Stimulated activated naive CD8-positive, alpha-beta T cell treated with anti-CD3 and anti-CD28 coated beads, Interleukin-15, amount 100 ng/mL, for 72 hours (primary cell): ENCODE measurements at regions not wholly inside any gene's neighbourhood (a gene's known extent, or its start where the extent isn't known, plus 50 kb on each side); places are given as distances from the start of the nearest gene placed in this dataset.
"Not testable (repeated sequence)": the region's sequence is repeated elsewhere in the genome, so short reads cannot be mapped to it uniquely, and the experiment has no call there.

Source experiments
- ATAC-seq: fragments of 150-1000 bp; cut with Tn5 transposase; 2 replicates; pipeline ENCODE4 v1.10.0; 2021; ENCODE audit warnings: mild to moderate bottlenecking, moderate library complexity
- DNase-seq, 2 donors: peaks; one replicate each; pipeline ENCODE4 v3.0.0; 2021 to 2022
- H3K27ac Mint-ChIP-seq, 2 donors: one replicate each; pipeline ENCODE4 v1.8.0; 2022; ENCODE audit warnings: mild to moderate bottlenecking in 2 of 2, mixed read lengths in 2 of 2, moderate library complexity in 2 of 2
- H3K27me3 Mint-ChIP-seq: one replicate; pipeline ENCODE4 v1.8.0; 2022; ENCODE audit warnings: mixed read lengths
- H3K4me1 Mint-ChIP-seq: one replicate; pipeline ENCODE4 v1.8.0; 2022; ENCODE audit warnings: mild to moderate bottlenecking, mixed read lengths
- H3K4me3 Mint-ChIP-seq, 2 donors: one replicate each; pipeline ENCODE4 v1.8.0; 2022; ENCODE audit warnings: mild to moderate bottlenecking in 2 of 2, mixed read lengths in 2 of 2, moderate library complexity in 1 of 2
- H3K9me3 Mint-ChIP-seq, 2 donors: one replicate each; pipeline ENCODE4 v1.8.0; 2022; ENCODE audit warnings: mixed read lengths in 2 of 2

DNA sequence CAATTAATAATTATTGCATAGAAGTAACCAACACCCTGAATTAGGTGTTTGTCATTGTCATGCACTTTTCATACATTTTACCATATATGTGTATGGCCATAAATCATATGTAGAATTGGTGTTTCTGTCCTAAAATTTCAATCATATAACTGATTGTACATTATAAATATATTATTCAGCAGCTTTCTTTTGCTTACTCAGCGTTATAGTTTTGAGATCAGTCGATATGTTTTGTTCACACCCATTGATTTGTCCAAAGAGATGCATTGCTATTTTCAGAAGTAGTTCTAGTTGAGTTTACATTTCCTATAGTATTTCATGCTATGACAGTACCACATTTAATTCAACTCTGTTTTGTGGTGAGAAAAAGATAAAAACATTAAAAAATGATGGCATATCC lies 50.5 kb upstream of the PARP4 start:
- DNase-seq: no peak
- Mint-ChIP-seq H3K4me3 (no peak overlapping the region), H3K27me3 (peaks cover 30% of the 10 kb centered on the region), H3K27ac (no peak overlapping the region), H3K9me3 (no peaks in the 10 kb centered on the region), H3K4me1 (peaks cover 14% of the 10 kb centered on the region)
- ATAC-seq: no peak

DNA sequence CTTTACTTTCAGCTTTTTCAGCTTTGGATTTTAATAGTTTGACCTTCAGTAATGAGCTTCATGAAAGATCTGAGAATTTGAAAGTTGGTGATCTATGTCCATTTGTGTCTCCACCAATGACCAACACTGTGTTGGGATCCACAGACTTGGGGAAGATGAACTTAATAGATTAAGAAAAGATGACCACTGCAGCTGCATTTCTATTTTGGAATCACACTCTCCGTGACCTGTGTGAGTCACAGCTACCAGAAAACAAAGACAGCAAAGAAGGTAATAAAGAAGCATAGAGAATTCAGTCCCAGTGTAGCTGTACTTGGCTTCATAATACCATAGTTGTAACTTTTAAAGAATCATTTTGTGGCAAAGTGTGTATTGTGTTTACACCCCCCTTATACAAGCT lies 51.4 kb upstream of the PARP4 start:
- H3K27ac Mint-ChIP-seq, H3K4me3 Mint-ChIP-seq, H3K9me3 Mint-ChIP-seq, DNase-seq, ATAC-seq: not testable (repeated sequence)
- Mint-ChIP-seq H3K27me3 (peaks cover 23% of the 10 kb centered on the region), H3K4me1 (peaks cover 13% of the 10 kb centered on the region)

DNA sequence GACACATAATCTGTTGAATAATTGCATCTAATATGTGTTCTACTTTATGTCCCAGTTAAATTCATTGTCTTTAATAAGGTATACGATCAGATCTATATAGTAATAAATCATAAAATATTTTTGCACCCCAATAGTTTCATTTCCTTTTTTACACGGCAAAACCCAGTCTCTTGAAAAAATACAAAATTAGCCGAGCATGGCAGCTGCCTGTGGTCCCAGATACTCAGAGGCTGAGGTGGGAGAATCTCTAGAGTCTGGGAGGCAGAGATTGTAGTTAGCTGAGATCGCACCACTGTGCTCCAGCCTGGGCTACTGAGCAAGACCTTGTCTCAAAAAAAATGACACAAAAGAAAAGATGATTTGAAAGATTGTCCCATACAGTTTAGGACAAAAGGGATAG lies 52.3 kb upstream of the PARP4 start:
- Mint-ChIP-seq H3K4me3 (no peak overlapping the region), H3K27me3 (peaks cover 20% of the 10 kb centered on the region), H3K27ac (peak overlapping the region in 1 of 2 donors; percentile 75), H3K4me1 (peaks cover 4% of the 10 kb centered on the region), H3K9me3 (no peaks in the 10 kb centered on the region)
- ATAC-seq (no peak), DNase-seq (no peak)

DNA sequence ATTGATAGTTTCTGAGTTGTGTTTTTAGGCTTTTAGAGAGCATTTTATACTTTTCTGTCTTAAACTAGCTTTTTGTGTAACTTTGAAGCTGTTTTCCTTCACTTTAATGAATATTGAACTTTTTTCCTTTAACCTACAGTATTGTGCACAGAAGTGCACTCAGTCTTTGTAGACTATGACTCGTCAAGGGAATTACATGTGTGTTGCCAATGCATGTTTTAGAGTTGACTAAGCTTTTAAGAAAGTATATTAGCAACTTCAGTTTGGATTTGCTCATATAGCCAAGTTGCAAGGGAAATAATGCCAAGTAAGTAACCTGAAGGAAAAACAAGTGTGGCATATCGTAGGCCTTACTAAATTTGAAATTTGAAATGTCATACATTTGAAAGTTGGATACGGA lies 55.0 kb upstream of the PARP4 start:
- not testable (repeated sequence) for DNase-seq, H3K27ac Mint-ChIP-seq, H3K4me3 Mint-ChIP-seq, H3K9me3 Mint-ChIP-seq, H3K4me1 Mint-ChIP-seq, ATAC-seq
- peaks cover 16% of the 10 kb centered on the region for H3K27me3 Mint-ChIP-seq

DNA sequence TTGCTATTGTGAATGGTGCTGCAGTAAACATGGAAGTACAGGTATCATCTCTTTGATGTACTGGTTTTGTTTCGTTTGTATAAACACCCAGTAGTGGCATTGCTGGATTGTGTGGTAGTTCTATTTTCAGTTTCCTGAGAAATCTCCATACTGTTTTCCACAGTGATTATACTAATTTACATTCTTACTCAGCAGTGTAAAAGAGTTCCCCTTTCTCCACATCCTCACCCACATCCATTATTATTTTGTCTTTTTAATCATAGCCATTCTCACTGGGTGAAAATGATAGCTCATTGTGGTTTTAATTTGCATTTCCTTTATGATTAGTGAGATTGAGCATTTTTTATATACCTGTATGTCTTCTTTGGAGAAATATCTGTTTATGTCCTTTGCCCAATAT lies 62.3 kb upstream of the PARP4 start:
- H3K4me1 Mint-ChIP-seq: peaks cover 15% of the 10 kb centered on the region
- ATAC-seq (peak; percentile 85), DNase-seq (no peak)
- H3K9me3 Mint-ChIP-seq: peaks cover 7 to 14% of the 10 kb centered on the region in 2 donors
- H3K27ac Mint-ChIP-seq: no peak overlapping the region
- H3K27me3 Mint-ChIP-seq: peaks cover 2% of the 10 kb centered on the region
- no peak overlapping the region for H3K4me3 Mint-ChIP-seq

DNA sequence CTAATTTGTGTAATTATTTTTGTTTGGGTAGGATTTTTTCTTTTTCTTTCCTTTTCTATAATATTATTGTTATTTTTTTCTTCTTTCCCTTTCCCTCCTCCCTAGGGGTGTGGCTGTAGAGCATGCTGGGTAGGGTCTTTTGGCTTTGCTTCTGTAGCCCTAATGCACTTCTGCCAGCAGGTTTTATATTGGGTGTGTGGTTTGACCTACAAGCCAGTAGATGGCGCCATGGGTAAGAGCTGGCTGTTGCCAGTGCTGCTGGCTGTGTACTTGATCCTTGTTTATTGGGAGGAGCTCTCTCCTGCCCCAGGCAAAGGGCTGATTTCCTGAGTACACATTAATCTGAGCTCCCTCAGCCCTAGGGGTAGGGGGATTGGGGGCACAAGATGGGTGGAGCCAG lies 67.7 kb upstream of the PARP4 start:
- H3K27ac Mint-ChIP-seq, ATAC-seq, H3K27me3 Mint-ChIP-seq: not testable (repeated sequence)
- peak in 1 of 2 donors; percentile 37 for DNase-seq
- Mint-ChIP-seq H3K4me1 (peaks cover 21% of the 10 kb centered on the region), H3K4me3 (peak overlapping the region in 1 of 2 donors; percentile 26), H3K9me3 (peaks cover 7 to 11% of the 10 kb centered on the region in 2 donors)

DNA sequence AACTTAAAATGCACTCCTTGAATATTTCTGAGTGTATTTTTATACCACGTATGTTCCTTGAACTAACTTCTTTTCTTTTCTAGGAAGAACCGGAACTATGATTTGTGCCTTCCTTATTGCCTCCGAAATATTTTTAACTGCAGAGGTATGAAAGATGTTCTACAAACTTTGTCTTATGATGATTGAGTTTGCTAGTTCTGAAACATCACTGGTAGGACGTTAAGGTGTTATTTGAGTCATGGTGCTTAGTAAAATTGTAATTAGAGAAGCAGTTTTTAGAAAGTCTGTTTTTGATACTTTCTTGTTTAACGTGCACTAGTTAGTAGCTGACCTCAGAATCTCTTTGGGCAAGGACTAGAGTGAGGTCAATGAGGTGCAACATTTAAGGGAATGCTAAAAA lies 69.0 kb upstream of the PARP4 start:
- peaks cover 14% of the 10 kb centered on the region for H3K4me1 Mint-ChIP-seq
- not testable (repeated sequence) for H3K27me3 Mint-ChIP-seq, ATAC-seq, H3K9me3 Mint-ChIP-seq, H3K4me3 Mint-ChIP-seq, DNase-seq, H3K27ac Mint-ChIP-seq

DNA sequence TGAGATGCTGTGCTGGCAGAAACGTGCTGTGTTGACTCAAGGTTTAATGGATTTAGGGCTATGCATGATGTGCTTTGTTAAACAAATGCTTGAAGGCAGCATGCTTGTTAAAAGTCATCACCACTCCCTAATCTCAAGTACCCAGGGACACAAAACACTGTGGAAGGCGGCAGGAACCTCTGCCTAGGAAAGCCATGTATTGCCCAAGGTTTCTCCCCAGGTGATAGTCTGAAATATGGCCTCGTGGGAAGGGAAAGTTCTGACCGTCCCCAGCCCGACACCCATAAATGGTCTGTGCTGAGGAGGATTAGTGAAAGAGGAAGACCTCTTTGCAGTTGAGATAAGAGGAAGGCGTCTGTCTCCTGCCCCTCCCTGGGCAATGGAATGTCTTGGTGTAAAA lies 79.1 kb upstream of the PARP4 start:
- not testable (repeated sequence) for ATAC-seq, H3K4me3 Mint-ChIP-seq, H3K27me3 Mint-ChIP-seq, H3K4me1 Mint-ChIP-seq, DNase-seq, H3K27ac Mint-ChIP-seq, H3K9me3 Mint-ChIP-seq

DNA sequence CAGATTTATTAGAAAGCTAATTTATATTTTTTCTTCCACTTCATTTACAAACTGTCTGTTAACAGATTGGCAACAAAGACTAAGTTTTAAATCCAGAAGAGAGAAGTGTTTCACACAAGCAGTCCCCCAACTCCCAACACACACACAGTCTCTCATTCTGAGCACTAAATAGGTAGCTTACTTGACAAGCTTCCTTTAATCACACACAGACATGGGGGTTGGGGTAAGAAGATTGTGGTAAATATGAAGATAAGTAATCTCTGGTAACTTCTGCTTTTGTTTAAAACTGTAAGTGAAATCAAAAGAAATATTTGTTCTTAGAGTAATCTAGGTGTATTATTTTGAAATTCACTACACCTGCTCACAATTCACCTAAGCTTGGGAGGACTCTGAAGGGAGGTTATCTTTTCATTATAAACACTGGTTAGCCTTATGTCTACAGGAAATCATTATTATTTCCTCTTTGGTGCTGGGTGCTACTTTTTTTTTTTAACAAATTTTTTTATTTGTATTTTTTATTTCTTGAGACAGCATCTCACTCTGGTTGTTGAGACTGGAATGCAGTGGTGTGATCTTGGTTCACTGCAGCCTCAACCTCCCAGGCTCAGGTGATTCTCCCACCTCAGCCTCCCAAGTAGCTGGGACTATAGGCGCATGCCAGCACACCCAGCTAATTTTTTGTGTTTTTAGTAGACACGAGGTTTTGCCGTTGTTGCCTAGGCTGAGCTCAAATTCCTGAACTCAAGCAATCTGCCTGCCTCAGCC lies 82.1 kb upstream of the ATP12A start:
- peaks cover 64% of the 10 kb centered on the region for H3K4me1 Mint-ChIP-seq
- peak overlapping the region in 1 of 2 donors; percentile 80 for H3K27ac Mint-ChIP-seq
- not testable (repeated sequence) for ATAC-seq, H3K27me3 Mint-ChIP-seq, DNase-seq, H3K4me3 Mint-ChIP-seq
- H3K9me3 Mint-ChIP-seq: peaks cover 5 to 12% of the 10 kb centered on the region in 2 donors

DNA sequence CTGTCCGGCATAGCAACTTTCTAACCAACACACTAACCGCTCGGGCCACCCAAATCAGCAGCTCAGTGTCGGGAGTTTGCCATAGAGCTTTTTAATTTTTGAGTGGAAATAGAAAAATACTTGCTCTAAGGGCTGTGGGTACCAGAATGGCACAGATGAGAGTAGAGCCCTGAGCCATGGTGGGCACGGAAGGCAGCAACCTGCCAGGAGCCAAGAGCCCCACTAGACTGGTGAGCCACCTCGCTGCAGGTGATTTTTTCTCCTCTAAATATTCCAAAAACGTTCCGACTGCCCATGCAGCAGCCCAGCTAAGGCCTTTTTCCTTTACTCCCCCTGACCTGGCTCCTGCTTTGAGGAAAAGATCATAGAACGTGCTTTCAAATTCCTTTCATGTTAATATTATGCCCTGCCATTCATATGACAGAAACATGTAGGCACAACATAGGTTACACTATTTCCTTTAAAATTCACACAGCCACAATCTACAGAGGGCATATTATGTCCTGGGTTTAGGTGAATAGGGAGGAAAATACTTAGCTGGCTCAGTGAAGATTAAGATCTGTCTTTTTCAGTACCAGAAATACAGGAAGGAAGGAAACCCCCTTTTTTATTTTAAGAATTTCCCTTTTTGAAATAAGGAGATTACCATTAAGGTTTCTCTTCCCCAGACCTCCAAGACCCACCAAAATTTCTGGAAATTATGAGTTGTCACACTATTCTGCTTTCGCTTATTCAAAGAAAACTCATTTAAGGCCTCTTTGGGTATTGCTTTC lies 81.0 kb upstream of the ATP12A start:
- not testable (repeated sequence) for DNase-seq, H3K27me3 Mint-ChIP-seq
- Mint-ChIP-seq H3K27ac (peak overlapping the region; percentile 67 to 92), H3K4me3 (peak overlapping the region; percentile 45 to 68), H3K9me3 (peaks cover 15 to 16% of the 10 kb centered on the region in 2 donors), H3K4me1 (peaks cover 66% of the 10 kb centered on the region)
- ATAC-seq: peak; percentile 53

DNA sequence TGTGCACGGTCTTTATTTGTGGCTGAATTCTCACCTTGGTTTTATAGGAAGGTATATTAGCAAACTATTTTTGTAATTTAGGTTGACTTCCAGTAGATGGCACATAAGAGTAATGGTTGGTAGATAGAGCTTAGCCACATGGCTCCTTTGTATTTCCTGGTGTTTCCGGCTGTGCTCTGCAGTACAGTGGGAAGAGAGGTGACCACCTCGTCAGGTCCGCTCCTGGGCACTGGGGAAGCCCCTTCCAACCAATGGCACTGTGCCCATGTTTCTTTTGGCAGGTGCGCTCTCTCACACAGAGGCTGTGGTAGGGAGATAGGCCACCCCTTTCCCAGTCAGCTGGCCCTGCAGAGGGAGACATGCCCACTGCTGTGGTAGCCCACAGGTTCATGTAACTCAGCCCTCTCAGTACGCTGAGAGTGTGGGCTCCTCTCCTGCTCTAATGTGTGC lies 74.3 kb upstream of the ATP12A start:
- Mint-ChIP-seq H3K9me3 (peaks cover 19 to 22% of the 10 kb centered on the region in 2 donors), H3K27me3 (no peaks in the 10 kb centered on the region), H3K27ac (peak overlapping the region in 1 of 2 donors; percentile 64), H3K4me3 (no peak overlapping the region), H3K4me1 (peaks cover 45% of the 10 kb centered on the region)
- no peak for DNase-seq
- ATAC-seq: no peak

DNA sequence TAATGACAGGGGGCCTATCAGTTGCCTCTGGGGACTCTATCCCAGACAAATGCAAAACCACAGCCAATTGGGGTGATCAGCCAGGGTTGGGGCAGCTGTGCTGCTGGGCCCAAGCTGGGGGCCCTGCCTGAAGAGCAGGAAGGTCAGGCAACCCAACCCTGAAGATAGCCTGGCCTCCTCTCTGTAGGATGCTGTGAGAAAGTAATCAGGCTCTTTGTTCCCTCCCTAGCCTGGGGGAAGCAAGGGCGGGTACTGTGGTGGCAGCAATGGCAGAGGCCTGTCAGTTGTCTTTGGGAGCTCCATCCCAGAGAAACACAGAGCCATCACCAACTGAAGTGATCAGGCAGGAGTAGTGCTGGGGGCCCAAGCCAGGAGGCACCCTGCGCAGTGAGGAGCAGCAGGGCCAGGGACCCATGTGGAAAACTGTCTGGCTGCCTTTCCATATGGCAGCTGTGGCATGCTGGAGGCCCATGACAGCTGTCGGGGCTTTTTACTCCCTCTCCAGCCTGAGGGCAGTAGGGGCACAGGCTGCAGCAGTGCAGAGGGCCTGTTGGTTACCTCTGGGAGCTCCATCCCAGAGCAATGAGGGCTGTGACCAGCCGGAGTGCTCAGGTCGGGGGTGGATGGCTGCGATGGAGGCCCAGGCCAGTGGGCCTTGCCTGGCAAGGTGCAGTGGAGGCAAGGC lies 73.6 kb upstream of the ATP12A start:
- DNase-seq (no peak), ATAC-seq (no peak)
- Mint-ChIP-seq H3K4me3 (no peak overlapping the region), H3K4me1 (peaks cover 45% of the 10 kb centered on the region), H3K27me3 (no peaks in the 10 kb centered on the region), H3K27ac (peak overlapping the region in 1 of 2 donors; percentile 64), H3K9me3 (peaks cover 17 to 22% of the 10 kb centered on the region in 2 donors)

DNA sequence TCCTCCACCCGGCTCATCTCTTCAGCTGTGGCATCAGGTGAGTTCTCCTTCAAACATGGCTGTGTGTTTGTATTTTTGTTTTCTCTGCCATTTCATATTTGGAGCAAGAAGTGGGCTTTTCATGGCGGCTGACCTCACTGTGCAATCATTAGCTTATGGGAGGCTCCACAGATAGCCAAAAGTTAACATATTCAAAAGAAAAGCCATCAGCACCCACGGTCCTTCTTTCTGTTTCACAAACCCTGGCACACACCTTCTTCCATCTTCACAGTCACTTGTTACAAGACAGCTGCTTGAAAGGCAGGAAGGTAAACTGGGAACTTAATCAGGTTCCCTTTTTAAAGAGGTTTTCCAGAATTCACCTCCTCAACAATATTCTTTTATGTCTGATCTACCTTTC lies 69.3 kb upstream of the ATP12A start:
- Mint-ChIP-seq H3K4me3 (no peak overlapping the region), H3K4me1 (peaks cover 53% of the 10 kb centered on the region), H3K27me3 (no peaks in the 10 kb centered on the region), H3K27ac (peak overlapping the region in 1 of 2 donors; percentile 88), H3K9me3 (no peaks in the 10 kb centered on the region)
- DNase-seq (no peak), ATAC-seq (no peak)

DNA sequence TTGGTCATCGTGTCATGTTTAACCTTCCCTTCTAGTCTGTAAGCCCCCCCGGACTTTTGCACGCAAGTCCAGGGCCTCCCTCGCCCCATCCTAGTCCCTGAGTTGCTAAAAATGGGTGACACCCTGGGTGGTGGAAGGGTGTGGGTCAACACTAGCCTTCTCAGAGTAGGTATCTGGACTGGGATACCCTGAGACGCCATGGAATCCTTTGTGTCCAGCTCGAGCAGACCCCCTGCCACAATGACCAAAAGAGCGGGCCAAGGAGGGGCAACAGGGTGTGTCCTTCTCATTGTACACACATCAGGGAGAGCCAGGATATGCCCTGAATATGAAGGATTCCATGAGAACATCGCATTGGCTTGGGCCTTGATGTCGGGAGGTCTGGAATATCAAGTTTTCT lies 67.5 kb upstream of the ATP12A start:
- Mint-ChIP-seq H3K4me1 (peaks cover 62% of the 10 kb centered on the region), H3K4me3 (no peak overlapping the region), H3K9me3 (no peaks in the 10 kb centered on the region), H3K27ac (peak overlapping the region in 1 of 2 donors; percentile 33), H3K27me3 (no peaks in the 10 kb centered on the region)
- DNase-seq (no peak), ATAC-seq (no peak)

DNA sequence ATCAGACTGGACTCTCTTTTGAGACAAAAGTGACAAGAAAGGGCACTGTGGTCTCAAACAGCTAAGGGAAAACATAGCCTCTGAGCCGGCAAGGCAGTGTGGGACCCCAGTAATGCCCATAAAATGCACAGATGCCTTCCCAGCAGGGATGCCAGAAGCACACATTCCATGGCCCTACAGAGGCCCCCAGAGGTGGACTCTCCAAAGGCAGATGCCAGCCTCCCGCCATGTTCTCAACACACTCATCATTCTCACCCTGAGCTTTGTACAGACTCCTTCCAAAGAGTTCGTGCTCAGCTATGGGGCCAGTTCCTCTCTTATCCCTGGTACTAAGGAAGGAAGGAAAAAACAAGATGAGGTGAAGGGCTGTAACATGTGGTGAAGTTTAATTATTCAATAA lies 67.1 kb upstream of the ATP12A start:
- no peak for ATAC-seq
- H3K27ac Mint-ChIP-seq: no peak overlapping the region

DNA sequence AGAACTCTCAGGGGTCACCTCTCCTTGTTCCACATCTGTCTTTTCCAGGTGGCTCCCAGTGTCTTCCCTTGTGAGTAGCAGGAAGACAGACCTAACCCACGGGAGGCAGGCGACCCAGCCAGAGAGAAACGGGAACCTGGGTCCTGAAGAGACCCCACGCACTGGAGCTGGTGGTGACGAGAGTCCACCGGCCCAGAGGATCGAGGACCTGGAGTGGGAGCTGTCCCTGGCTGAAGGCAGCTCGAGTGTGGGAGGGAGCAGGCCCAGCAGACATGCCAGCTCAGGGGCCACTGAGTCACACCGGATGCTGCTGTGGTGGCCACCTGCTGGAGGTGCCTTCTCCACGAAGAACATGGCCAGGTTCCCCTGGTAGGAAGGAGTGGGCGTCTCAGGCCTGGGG lies 66.5 kb upstream of the ATP12A start:
- H3K27ac Mint-ChIP-seq: no peak overlapping the region
- no peak overlapping the region for H3K4me3 Mint-ChIP-seq
- ATAC-seq: no peak
- no peak for DNase-seq
- H3K27me3 Mint-ChIP-seq: no peaks in the 10 kb centered on the region
- H3K4me1 Mint-ChIP-seq: peaks cover 72% of the 10 kb centered on the region
- H3K9me3 Mint-ChIP-seq: no peaks in the 10 kb centered on the region

More for the DNA sequence above, 67.1 kb upstream of the ATP12A start:
- DNase-seq: no peak
- peaks cover 66% of the 10 kb centered on the region for H3K4me1 Mint-ChIP-seq
- H3K27me3 Mint-ChIP-seq: no peaks in the 10 kb centered on the region
- no peaks in the 10 kb centered on the region for H3K9me3 Mint-ChIP-seq
- H3K4me3 Mint-ChIP-seq: no peak overlapping the region
